GM19372 (cell line): ENCODE measurements at regions not wholly inside any gene's neighbourhood (a gene's known extent, or its start where the extent isn't known, plus 50 kb on each side); places are given as distances from the start of the nearest gene placed in this dataset.
"Not testable (repeated sequence)": the region's sequence is repeated elsewhere in the genome, so short reads cannot be mapped to it uniquely, and the experiment has no call there.

Experiments used
- ATAC-seq: cut with Tn5 transposase; IDR thresholded peaks from one replicate; pipeline ENCODE4 v1.9.1; 2021; ENCODE audit warnings: mild to moderate bottlenecking, low read depth, moderate library complexity; ENCODE audit not compliant: unreplicated experiment

DNA sequence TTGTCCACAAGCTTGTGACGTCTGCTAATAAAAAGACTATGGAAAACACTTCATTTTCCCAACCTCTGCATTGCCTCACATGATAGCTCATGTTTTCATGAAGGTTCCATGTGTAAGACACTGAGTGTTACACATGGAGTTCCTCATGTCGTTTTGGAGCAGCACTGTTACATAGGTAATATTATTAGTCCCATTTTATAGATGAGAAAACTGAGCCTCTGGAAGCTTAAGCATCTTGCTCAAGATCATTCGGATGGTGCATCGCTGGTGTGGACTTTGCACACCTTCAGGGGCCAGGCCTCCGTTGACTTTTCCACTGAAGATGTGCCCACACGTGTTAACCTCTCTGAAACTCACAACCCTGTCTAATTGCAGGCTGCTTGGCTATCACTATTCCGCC, 743.4 kb downstream of the UQCRFS1 start:
- ATAC-seq = no peak

DNA sequence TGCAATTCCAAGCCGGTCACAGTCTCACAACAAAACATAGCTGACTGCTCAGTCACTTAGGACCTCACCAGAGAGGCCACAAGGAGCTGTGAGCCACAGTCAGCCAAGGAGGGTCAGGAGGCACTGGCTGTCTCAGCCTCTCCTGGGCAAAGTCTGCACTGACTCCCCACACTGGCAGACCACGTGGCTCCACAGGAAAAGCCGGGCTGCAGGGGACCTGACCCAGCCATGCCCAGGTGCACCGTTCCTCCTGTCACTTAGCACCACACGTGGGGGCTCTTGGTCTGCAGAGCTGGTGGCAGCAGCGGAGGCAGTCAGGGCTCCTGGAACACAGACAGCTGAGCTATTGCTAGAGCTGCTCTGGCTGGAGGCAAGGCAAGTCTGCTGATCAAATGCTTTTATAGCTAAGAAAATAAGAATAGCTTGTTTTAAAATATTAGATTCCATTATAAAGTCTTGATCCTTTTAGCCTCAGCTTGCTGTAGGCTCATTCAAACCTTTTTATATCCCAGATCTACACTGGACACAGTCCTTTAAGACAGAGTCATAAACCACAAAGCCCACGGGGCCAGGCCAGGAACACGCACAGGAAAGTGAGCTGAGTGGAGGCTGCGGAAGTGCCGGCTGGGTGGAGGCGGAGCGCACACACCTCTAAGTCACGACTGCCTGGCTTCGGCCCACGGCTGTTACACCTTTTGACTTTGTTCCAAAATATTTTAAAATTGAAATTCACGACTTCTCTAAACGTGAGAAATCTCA, 744.1 kb downstream of the UQCRFS1 start:
- ATAC-seq = no peak

DNA sequence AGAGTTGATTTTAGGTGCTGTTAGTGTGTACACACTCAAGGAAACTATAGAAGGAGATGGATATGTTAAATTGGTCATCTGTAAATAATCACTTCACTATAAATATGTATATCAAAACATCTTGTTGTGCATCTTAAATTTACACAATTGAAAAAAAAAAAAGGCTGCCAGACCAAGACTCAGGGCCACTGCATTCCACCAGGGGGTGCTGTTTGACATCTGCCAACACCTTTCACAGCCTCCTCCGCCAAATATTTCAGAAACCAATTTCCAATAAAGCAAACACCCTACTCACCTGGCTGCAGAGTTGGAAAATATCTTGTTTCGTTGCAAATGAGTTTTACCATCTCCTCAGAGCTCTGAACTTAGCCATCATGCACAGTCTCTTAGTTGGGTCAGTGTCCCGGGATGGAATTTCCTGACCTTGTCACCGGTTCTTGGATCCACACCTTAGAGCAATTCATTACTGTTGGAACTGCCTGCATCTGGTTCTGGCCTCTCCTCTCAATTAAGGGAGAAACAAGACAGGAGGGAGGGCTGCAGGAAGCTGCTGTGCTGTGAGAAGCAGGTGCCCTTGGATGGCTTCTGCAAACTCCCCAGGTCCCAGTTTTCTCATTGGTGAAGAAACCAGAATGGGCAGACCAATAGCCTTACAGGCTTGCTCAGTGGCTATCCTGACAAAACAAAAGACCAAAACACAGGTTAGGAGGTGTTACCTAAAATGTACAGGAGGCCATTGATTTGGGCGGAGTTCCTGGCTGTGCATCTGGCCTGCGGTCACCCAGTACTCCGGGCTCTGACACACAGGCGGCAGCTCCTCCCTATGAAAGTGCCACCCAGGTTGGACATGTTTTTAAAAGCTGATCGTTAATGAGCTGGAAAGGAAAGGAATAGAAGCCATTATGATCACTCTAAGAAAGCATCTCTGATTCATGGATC, 746.6 kb downstream of the UQCRFS1 start:
- ATAC-seq = no peak

DNA sequence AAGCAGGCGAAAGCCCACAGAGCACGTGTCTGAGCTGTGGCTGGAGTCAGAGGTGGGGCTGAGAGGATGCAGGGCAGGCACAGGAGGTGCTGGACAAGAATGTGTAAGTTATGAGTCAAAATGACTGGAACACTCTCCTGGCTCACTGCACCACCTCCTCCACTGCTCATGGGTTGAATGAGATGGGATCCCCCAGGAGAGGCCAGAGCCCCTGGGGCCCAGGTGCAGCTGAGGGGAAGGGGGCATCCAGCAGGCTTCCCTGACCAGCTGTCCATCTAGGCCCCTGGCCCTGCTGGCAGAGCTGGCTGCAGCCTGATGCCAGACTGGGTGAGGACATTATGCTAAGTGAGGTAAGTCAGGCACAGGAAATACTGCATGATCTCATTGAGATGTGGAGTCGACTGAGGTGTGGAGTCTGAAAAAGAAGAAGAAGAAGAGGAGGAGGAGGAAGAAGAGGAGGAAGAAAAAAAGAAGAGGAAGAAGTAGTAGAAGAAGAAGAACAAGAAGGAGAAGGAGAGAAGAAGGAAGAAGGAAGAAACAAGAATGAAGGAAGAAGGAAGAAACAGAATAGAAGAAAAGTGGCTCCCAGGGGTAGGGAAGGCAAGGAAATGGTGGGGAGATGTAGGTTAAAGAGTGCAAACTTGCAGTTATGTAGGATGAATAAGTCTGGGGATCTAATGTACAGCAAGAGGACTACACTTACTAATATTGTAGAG, 747.4 kb downstream of the UQCRFS1 start:
- no peak for ATAC-seq

DNA sequence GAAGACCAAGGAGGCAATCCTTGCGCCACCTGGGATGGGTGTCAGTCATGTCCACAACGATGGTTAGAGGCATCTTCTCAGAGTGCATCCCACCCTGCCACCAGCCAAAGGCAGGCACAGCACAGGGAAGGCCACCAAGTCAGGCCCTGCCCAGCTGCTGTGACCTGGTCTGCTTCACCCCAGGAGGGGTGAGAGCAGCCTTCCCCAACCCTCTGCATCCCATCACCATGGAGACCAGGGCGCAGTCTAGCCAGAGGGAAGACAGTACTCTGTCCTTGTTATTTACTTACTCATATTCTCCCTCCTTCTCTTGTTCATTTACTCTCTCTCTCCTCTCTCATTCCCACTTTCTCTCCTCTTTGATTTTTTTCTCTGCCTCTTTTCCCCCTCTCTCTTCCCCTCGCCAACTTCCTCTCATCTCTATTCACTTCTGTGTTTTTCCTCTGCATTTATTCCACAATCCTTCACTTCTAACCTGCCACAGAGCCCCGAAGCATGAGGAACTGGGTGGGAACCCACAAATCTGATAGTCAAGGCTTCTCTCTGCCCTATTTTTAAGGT, 749.4 kb downstream of the UQCRFS1 start:
- ATAC-seq = no peak

DNA sequence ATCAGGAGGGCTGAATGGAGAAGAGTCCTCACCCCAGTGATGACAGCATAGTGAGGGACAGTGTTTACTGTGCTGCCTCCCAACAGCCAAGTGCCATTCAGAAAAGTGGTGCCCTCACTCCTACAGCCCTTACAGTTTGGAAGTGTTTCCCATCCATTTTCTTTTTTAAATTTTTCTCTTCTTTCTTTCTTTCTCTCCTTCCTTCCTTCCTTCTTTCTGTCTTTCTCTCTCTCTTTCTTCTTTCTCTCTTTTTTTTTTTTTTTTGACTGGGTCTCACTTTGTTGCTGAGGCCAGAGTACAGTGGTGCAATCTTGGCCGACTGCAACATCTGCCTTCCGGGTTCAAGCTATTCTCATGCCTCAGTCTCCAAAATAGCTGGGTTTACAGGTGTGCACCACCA, 755.3 kb downstream of the UQCRFS1 start:
- no peak for ATAC-seq

DNA sequence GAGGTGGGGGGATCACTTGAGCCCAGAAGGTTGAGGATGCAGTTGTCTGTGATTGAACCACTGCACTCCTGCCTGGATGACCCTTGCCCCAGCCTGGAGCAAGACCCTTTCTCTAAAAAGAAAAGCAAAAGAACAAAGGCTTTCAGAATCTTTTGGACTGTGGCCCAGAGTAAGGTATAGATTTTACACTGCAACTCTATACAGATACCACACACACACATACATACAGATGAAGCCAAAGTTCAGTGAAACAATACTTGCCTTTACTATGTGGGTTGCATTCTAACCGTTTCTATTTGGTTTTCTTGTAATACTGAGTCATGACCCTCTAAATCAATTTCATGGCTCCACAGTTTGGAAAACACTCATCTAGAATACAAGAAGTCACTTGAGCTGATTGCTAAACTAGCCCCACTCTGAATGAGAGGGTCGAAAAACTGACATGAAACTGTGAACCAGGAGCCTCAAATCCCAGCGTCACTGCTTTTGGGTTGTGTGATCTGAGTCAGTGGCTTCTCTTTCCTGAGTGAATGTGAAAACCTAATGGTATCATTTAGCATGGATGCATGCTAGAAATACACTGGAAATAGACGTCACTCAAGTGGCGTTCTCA, 756.1 kb downstream of the UQCRFS1 start:
- no peak for ATAC-seq

DNA sequence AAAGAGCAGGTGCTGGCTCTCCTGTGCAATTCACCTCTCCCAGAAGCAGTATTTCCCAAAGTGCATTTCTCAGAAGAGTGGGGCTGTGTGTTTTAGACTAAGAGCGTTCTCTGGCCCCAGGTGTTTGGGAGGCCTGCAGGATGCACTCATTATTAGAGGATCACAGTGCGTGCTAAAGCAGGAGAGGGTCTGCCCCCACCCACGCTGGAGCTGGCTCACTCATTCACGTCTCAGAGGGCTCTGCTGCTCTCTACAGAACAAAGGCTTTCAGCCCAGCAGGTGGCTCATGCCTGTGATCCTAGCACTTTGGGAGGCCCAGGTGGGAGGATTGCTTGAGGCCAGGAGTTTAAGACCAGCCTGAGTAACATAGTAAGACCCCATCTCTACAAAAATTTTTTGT, 756.7 kb downstream of the UQCRFS1 start:
- ATAC-seq = no peak

DNA sequence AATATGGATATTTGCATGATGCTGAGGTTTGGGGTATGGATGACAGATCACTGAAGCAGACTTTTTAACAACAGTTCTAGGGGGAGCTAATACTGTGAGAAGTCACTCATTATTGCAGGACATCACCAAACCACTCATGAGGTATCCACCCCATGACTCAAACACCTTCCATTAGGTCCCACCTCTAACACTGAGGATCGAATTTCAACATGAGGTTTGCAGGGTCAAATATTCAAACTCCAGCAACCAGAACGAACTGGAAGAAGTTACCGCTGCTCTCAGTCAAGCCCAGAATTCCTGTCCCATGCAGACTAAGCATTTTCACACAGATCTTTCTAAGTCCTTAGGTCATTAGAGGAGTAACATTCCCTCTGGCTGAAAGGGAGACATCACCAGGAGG, 758.9 kb downstream of the UQCRFS1 start:
- no peak for ATAC-seq

DNA sequence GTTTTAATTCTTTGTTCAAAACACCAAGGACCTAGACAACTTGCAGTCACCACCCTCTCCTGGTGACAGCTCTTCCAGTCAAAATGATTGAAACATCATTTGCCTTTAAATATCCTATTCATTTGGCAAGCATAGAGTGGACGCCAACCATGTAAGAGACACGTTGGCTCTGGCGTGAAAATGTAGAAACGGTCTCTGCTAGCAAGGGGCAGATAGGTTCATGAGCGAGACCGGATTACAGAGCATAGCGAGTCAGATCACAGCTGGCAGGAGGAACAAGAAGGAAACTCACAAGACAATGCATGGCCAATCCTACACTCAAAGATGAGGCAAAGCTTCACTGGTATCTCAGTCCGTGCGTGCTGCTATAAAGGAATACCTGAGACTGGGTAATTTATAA, 759.5 kb downstream of the UQCRFS1 start:
- ATAC-seq = no peak

DNA sequence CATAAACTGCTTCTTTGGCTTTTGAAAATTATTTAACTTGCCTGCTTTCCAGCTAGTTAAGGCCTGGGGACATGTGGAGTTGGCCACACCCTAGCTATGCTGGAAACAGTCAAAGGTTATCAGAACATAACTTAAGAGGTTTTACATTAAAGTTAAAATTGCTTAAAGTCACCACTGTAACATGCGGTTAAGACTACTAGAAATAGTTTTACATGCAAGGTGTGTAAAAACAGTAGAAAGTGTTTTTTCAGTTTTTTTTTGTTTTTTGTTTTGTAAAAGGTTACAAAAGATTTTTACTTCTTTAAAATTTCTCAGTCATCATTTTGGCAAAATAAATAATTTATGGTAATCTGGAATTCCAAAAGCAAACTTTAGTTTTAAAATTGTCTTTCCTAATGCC, 763.1 kb downstream of the UQCRFS1 start:
- no peak for ATAC-seq

DNA sequence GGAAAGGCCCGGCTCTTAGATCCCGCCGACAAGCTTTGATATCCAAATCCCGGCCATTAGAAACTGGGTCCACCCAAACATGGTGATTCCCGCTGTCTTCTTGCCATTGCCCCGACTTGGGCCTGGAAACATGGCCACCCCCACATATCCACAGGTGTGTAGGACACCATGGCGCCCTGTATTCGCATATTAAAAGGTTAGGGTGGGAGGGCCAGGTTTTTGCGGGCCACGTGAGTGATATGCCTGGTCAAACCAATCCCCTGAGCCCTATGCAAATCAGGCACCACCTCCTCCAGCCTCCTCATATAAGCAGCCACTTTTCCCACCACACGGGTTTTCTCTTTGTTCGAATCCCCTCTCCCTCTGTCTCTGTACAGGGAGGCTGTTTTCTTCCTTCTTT, 766.4 kb downstream of the UQCRFS1 start:
- ATAC-seq = no peak

DNA sequence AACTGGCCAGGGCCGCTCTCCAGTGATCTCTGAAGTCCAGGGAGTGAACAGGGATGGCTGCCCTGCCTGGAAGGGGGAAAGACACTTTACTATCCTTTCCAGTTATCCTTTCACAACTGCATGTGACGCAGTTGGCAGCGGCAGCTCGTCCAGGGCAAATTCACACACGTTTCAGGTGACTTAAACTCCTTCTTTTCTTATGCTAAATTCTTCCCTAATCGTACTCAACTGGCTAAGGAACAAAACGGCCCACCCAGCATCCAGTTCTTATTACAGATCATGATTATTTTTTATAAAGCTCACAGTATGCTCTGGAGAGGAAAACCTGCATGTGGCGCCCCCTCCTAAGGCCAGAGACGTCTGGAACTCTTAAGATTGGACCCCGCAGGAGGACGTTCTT, 767.1 kb downstream of the UQCRFS1 start:
- ATAC-seq = no peak

DNA sequence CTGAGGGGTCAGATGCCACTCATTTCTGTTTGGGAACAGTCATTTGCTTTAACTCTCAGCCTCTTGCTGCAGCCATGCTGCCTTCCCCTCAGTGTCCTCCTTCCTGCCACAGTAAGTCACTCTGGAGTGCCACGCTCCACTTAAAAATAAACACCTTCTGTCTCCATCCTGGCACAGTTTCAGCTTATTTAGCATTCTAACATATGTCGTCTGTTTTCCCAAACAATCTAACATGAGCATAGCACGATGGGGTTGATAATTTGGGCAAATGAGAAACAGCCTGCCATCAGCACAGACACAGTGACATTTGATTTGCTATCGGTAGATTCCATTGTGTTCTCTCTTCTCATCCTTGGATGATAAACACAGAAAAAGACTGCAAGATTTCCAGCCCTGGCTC, 768.6 kb downstream of the UQCRFS1 start:
- ATAC-seq = no peak

DNA sequence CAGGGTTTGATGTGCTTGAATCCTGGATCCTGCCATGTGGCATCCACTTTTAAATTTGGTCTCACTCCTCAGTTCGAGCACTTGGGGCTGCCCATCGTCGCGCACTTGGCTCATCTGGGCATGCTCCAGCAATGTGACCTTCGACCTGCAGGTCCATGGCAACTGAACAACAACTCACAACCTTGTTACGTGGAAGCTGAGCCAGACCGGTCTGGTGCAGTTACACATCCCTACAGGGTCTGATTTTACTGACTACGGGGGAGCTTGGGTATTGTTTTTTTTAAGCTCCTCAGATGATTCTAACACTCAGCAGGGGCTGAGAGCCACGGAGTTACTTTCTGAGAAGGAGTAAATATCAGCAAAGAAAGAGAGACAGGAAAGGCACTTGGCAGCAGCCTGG, 769.6 kb downstream of the UQCRFS1 start:
- no peak for ATAC-seq

DNA sequence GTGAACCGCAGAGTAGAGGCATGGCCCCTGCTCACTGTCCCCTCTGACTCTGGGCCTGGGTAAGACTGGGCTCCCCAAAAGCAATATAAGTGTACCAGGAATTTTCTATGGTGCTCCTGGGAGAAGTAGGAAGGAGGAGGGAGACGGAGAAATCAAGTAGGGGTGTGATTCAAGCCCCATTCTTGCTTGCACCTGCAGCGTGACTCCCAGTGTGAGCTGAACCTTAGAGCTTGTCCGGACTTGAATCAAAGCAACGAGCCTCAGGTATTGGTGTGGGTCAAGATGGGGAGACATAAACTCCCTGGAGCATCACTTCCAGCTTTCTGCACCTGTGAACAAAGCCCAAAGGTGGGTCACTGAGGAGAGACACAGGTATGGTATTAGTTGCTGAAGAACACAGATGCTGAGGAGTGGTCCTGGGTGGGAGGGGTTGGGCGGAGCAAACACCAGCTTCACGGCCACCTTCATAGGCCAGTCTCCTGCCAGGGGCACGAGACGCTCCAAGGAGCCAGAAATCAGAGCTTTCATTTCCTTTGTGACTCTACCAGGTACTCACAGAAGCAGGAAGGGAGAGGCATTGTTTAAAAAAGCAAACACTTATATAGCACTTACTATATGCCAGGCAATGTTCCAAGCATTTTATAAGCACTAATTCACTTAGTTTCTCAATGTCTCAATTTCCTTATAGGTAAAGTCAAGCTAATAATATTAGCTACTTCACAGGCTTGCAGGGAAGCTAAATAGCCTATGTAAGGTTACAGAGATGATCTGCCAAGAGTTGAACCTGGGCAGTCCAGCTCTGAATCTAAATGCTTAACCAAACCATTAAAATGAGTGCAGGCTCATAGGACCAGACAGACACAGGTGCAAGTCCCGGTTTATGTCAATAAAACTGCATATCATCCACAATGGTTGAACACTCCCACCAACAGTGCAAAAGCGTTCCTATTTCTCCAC, 775.3 kb downstream of the UQCRFS1 start:
- no peak for ATAC-seq

DNA sequence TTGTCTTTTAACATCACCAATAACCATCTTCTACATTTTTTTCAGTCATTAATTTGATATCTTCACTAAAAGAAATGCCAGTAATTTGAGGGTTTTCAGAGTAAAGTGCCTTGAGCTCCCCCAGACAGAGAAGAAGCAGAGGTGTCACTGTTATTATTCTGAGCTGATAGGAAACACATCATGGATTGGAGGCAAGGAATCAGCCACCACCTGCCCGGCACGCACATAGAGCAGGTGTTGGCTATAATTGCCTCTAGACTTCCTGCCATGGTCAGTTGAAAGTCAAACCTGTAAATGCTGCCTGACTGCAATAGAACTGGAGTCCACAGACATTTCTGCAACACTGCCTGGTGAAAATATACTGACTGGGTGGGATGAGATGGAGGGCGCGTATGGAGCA, 776.6 kb downstream of the UQCRFS1 start:
- no peak for ATAC-seq

DNA sequence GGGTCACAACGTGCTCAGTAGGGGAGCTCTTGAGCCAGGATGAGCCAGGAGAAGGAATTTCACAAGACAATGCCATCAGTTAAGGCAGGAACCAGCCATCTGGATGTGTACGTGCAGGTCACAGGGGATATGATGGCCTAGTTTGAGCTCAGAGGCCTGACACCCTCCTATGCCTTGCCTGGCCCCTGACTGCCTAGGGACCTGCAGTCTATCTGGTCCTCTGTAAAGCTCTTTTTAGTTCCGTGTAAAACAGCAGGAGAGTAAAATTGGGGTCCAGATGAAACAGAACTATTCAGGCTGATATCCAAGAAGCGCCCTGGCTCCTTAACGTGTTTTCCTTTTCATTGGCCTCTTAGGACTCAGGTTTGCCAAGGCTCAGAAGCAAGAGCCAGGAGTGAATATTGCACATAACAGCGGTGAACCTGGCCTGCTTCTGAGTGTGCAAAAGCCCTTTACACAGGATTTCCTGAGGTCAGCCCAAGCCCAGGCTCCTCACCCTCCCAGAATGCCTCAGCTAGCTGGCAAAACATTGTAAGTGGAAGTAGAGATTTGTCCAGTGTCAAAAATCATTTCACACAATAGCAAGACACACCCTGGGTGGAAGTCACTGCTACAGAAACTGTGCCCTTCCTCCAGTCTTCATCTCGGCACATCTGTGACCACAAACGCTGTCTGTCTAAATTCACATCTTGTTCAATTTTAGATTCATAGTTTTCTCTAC, 777.2 kb downstream of the UQCRFS1 start:
- no peak for ATAC-seq

DNA sequence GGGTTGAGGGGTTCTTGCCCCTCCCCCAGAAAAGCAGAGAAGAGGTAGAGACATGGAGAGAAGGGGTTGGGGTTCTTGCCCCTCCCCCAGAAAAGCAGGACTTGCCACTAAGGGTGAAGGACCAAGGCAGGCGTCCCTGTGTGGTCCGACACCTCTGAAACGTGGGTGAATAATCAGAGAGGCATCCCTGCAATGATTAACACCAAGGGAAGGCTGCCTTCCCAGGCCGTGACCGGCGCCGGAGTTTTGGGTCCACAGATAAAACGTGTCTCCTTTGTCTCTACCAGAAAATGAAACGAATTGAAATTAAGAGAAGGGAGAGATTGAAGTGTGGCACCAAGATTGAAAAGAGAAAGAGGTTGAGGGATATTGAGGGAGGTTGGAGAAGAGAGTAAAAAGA, 778.2 kb downstream of the UQCRFS1 start:
- ATAC-seq = not testable (repeated sequence)
